ENCODE measurements at regions not wholly inside any gene's neighbourhood (a gene's known extent, or its start where the extent isn't known, plus 50 kb on each side); places are given as distances from the start of the nearest gene placed in this dataset.
A peak's percentile ranks its signal among the peaks of the same experiment; 100 is the strongest.

DNA sequence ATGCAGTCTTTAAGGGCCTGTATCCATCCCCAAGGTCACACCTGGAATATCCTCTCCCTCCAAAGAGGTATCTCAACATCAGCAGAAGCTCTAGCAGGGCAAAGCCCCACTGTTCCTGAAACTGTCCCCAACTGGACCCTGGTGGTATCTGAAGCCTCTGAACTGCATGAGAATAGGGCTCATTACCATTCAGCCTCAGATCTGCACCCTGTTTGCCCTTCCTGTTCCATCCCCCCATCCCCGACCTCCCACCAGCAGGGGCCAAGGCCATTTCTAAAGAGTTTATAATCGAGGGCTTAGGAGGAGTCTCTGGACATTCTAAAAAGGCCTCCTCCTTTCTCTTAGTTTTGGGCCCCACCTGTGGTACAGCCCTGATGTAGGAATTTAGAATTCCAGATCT lies 74.0 kb upstream of the THY1 start:
- no peak overlapping the region for H3K4me3 ChIP-seq (ENCODE audit: low read depth, poor library complexity, severe bottlenecking)
- no peak for TF ChIP-seq POLR2A (IDR thresholded peaks at IDR 0.05)
- TF ChIP-seq, protein P1, sequence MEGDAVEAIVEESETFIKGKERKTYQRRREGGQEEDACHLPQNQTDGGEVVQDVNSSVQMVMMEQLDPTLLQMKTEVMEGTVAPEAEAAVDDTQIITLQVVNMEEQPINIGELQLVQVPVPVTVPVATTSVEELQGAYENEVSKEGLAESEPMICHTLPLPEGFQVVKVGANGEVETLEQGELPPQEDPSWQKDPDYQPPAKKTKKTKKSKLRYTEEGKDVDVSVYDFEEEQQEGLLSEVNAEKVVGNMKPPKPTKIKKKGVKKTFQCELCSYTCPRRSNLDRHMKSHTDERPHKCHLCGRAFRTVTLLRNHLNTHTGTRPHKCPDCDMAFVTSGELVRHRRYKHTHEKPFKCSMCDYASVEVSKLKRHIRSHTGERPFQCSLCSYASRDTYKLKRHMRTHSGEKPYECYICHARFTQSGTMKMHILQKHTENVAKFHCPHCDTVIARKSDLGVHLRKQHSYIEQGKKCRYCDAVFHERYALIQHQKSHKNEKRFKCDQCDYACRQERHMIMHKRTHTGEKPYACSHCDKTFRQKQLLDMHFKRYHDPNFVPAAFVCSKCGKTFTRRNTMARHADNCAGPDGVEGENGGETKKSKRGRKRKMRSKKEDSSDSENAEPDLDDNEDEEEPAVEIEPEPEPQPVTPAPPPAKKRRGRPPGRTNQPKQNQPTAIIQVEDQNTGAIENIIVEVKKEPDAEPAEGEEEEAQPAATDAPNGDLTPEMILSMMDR (IDR thresholded peaks at IDR 0.05) = no peak
- intact Hi-C loops (cut with DNase I; ENCODE audit: low total_unique reads) = no loop called here
- 49 to 56% methylated on average over 2 of the region's 2 CpGs for WGBS, 2 donors
- no peak for DNase-seq (ENCODE audit: low spot score in 2 of 2)

DNA sequence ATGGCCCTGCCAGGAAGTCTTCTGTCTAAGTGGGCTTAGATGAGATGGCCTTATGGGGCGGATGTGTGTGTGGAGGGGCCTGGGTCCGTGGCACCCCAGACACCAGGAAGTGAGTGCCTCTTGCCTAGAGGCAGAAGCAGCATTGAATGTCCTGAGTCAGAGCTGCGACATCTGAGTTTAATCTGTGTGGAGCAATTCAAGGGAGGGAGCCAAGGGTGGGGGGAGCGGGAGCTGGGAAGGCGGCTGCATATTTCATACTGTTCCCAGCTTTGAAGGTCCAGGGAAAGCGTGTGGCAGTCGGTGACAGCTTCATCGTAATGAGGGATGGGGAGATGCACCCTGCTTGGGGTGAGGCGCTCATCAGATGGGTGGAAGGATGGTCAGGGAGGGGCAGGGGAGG lies 73.5 kb upstream of the THY1 start:
- no peak overlapping the region for H3K4me3 ChIP-seq (ENCODE audit: low read depth, poor library complexity, severe bottlenecking)
- intact Hi-C loops (cut with DNase I; ENCODE audit: low total_unique reads) = no loop called here
- DNase-seq (ENCODE audit: low spot score in 2 of 2) = no peak
- TF ChIP-seq, protein P1 (IDR thresholded peaks at IDR 0.05) = no peak
- no peak for TF ChIP-seq POLR2A (IDR thresholded peaks at IDR 0.05)
- WGBS, 2 donors = 40 to 49% methylated on average over 8 to 9 of the region's 9 CpGs

DNA sequence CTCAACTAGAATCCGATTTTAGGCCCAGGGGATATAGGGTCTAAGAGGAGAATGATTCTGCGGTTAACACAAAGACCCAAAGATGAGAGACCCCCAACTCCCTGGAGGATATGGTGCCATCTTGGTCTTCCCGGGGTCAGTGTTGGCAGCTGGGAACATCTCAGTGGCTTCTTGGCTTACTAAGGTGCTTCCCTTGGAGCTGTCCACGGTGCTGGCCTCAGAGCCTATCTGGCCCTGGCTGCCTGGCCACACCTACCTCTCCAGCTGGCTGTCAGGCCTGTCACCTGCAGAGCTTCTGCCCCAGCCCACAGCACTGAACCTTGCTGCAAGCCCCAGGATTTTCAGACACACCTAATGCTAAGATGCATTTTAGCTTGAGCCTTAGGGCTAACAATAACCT lies 70.7 kb upstream of the THY1 start:
- no peak for DNase-seq (ENCODE audit: low spot score in 2 of 2)
- 48 to 51% methylated on average over 4 of the region's 4 CpGs for WGBS, 2 donors
- intact Hi-C loops (cut with DNase I; ENCODE audit: low total_unique reads) = no loop called here
- H3K4me3 ChIP-seq (ENCODE audit: low read depth, poor library complexity, severe bottlenecking) = no peak overlapping the region
- TF ChIP-seq, protein P1 (IDR thresholded peaks at IDR 0.05) = no peak
- TF ChIP-seq POLR2A (IDR thresholded peaks at IDR 0.05) = no peak

DNA sequence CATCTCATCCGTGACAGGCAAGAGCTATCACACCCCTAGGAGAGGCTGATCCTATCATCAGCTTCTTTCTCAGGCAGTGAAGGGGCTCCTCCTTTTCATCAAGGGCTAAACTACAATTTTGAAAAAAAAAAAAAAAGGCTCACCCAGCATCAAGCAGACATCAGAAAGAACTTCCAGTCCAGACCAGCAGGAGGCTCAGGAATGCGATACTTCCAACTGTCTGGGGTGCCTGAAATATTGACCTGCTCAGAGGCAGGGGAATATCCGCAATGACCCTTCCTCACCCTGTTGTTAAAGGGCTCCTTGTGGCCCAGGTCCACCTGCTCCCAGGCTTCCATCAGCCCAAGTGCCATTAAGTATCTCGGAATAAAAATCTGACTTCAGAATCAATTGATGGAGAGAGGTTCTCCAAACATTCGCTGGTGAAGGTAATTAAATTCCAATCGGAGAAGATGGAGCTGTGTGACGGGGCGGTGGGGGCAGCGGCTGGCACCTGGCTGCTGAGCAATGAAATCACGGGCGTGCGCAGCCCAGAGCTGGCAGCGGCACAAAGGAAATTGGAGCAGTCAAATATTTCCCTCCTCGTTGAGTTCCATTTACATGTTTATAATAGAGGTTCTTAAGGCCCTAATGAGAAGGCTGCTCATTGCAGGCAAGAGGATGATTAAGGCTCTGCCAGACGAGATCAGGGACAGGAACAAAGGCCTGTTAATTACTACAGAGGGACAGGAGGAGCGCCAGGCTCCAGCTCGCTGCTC lies 69.0 kb upstream of the THY1 start:
- no peak for DNase-seq (ENCODE audit: low spot score in 2 of 2)
- WGBS, 2 donors = 56 to 57% methylated on average over 17 of the region's 17 CpGs
- TF ChIP-seq, protein P1 (IDR thresholded peaks at IDR 0.05) = no peak
- no peak for TF ChIP-seq POLR2A (IDR thresholded peaks at IDR 0.05)
- intact Hi-C loops (cut with DNase I; ENCODE audit: low total_unique reads) = no loop called here
- no peak overlapping the region for H3K4me3 ChIP-seq (ENCODE audit: low read depth, poor library complexity, severe bottlenecking)

DNA sequence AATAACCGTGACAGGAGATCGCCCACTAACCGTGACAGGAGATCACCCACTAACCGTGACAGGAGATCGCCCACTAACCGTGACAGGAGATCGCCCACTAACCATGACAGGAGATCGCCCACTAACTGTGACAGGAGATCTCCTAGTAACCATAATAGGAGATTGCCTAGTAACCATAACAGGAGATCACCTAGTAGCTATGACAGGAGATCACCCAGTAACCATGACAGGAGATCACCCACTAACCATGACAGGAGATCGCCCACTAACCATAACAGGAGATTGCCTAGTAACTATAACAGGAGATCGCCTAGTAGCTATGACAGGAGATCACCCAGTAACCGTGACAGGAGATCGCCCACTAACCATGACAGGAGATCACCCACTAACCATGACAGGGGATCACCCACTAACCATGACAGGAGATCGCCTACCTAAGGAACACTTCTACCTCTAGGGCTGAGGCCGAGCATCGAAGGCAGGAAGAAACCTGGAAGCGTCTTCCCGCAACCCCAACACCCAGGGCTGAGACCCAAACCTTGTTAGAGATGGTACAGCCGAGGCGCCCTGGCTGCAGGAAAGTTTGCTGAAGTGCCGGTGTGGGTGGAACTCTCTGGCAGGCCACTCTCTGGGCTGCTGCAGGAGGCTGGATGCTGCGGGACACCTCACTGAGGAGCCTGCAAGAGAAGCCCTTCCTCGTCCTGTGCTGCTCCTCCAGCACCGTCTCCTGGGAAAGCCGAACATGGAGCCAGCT lies 67.5 kb upstream of the THY1 start:
- no peak overlapping the region for H3K4me3 ChIP-seq (ENCODE audit: low read depth, poor library complexity, severe bottlenecking)
- intact Hi-C loops (cut with DNase I; ENCODE audit: low total_unique reads) = no loop called here
- TF ChIP-seq, protein P1 (IDR thresholded peaks at IDR 0.05) = no peak
- TF ChIP-seq POLR2A (IDR thresholded peaks at IDR 0.05) = no peak
- peak in 1 of 2 donors; percentile 53 for DNase-seq (ENCODE audit: low spot score in 2 of 2)
- WGBS, 2 donors = 90 to 91% methylated on average over 24 of the region's 24 CpGs

Measured in lower leg skin (tissue), 4 donors.